GM23338 (cell line): ENCODE measurements at regions not wholly inside any gene's neighbourhood (a gene's known extent, or its start where the extent isn't known, plus 50 kb on each side); places are given as distances from the start of the nearest gene placed in this dataset.

Source experiments
- ATAC-seq: fragments of 200-7000 bp; cut with Tn5 transposase; 3 replicates; pipeline ENCODE4 v1.9.1; 2020
- DNase-seq: peaks from one replicate; pipeline ENCODE4 v3.0.0-alpha.2; 2015; ENCODE audit warnings: low spot score
- H2AFZ ChIP-seq: fragments of 200-600 bp; sonication (generic); 2 replicates; pipeline ENCODE4 v1.8.0; 2016; ENCODE audit warnings: antibody characterized with exemption, mild to moderate bottlenecking, moderate library complexity
- H3F3A ChIP-seq: fragments of 200-600 bp; sonication (generic); replicated peaks from 2 replicates; pipeline ENCODE4 v1.8.0; 2017; ENCODE audit warnings: antibody characterized with exemption, mixed run types, low read depth
- H3K27ac ChIP-seq: fragments of 200-600 bp; sonication (generic); 2 replicates; pipeline ENCODE4 v1.6.1; 2016; ENCODE audit warnings: low read depth
- H3K27me3 ChIP-seq: fragments of 200-600 bp; sonication (generic); 2 replicates; pipeline ENCODE4 v1.8.0; 2016; ENCODE audit warnings: mild to moderate bottlenecking, mixed run types, moderate library complexity; ENCODE audit not compliant: insufficient read depth
- H3K36me3 ChIP-seq: fragments of 200-600 bp; sonication (generic); 2 replicates; pipeline ENCODE4 v1.8.0; 2016; ENCODE audit warnings: mild to moderate bottlenecking; ENCODE audit not compliant: insufficient read depth
- H3K4me1 ChIP-seq: fragments of 200-600 bp; sonication (generic); 2 replicates; pipeline ENCODE4 v1.8.0; 2016; ENCODE audit warnings: mild to moderate bottlenecking, moderate library complexity; ENCODE audit not compliant: insufficient read depth
- H3K4me2 ChIP-seq: fragments of 200-600 bp; sonication (generic); 2 replicates; pipeline ENCODE4 v1.7.1; 2017; ENCODE audit warnings: mixed run types
- H3K4me3 ChIP-seq: fragments of 200-600 bp; sonication (generic); 2 replicates; pipeline ENCODE4 v1.6.1; 2016; ENCODE audit warnings: mixed run types
- H3K79me2 ChIP-seq: fragments of 200-600 bp; sonication (generic); replicated peaks from 2 replicates; pipeline ENCODE4 v1.8.0; 2017; ENCODE audit warnings: mild to moderate bottlenecking; ENCODE audit not compliant: insufficient read depth
- H3K9me2 ChIP-seq: fragments of 200-600 bp; sonication (generic); 2 replicates; pipeline ENCODE4 v1.8.0; 2017; ENCODE audit not compliant: insufficient read depth
- H4K20me1 ChIP-seq: fragments of 200-600 bp; sonication (generic); replicated peaks from 2 replicates; pipeline ENCODE4 v1.8.0; 2017; ENCODE audit warnings: mild to moderate bottlenecking; ENCODE audit not compliant: insufficient read depth
- H3K27ac Mint-ChIP-seq: 2 replicates; pipeline ENCODE4 v1.8.0; 2020; ENCODE audit warnings: inconsistent platforms, mild to moderate bottlenecking, moderate library complexity, mixed read lengths
- H3K27me3 Mint-ChIP-seq: 3 replicates; pipeline ENCODE4 v1.8.0; 2022; ENCODE audit warnings: low read depth, mild to moderate bottlenecking, moderate library complexity, mixed read lengths, inconsistent platforms; ENCODE audit not compliant: insufficient read depth, poor library complexity
- H3K36me3 Mint-ChIP-seq: 3 replicates; pipeline ENCODE4 v1.8.0; 2021; ENCODE audit warnings: low read depth, mild to moderate bottlenecking, inconsistent platforms, moderate library complexity, mixed read lengths
- H3K4me1 Mint-ChIP-seq: 3 replicates; pipeline ENCODE4 v1.8.0; 2020; ENCODE audit warnings: mild to moderate bottlenecking, inconsistent platforms, mixed read lengths
- H3K4me3 Mint-ChIP-seq: 3 replicates; pipeline ENCODE4 v1.8.0; 2021; ENCODE audit warnings: moderate library complexity, mild to moderate bottlenecking, inconsistent platforms, mixed read lengths
- H3K9me3 Mint-ChIP-seq: 3 replicates; pipeline ENCODE4 v1.8.0; 2020; ENCODE audit warnings: moderate library complexity, mild to moderate bottlenecking, inconsistent platforms, mixed read lengths
- CREB1 ChIP-seq: fragments of 250-450 bp; sonication (Bioruptor Pico); IDR thresholded peaks from 2 replicates; pipeline ENCODE4 v1.5.0; 2020; ENCODE audit warnings: low read depth, mild to moderate bottlenecking, moderate library complexity
- ETS1 ChIP-seq: IDR thresholded peaks from 2 replicates; pipeline ENCODE4 v1.6.1; 2016; ENCODE audit warnings: antibody characterized with exemption
- EZH2 ChIP-seq: fragments of 200-600 bp; sonication (generic); IDR thresholded peaks from one replicate; pipeline ENCODE4 v1.8.0; 2017; ENCODE audit warnings: antibody characterized with exemption, mild to moderate bottlenecking, low read depth; ENCODE audit not compliant: unreplicated experiment
- EZH2phosphoT487 ChIP-seq: fragments of 200-600 bp; sonication (generic); IDR thresholded peaks from one replicate; pipeline ENCODE4 v1.8.1; 2018; ENCODE audit warnings: antibody characterized with exemption; ENCODE audit not compliant: unreplicated experiment
- JUNB ChIP-seq: IDR thresholded peaks from one replicate; pipeline ENCODE4 v1.6.1; 2016; ENCODE audit warnings: antibody characterized with exemption; ENCODE audit not compliant: unreplicated experiment
- POLR2AphosphoS5 ChIP-seq: IDR thresholded peaks from 2 replicates; pipeline ENCODE4 v1.6.1; 2016; ENCODE audit warnings: antibody characterized with exemption, low read depth
- STAT1 ChIP-seq: IDR thresholded peaks from one replicate; pipeline ENCODE4 v1.6.1; 2016; ENCODE audit warnings: antibody characterized with exemption; ENCODE audit not compliant: unreplicated experiment
- ZNF114 ChIP-seq: fragments of 250-450 bp; sonication (Bioruptor Pico); IDR thresholded peaks from 2 replicates; pipeline ENCODE4 v1.5.0; 2020; ENCODE audit warnings: mild to moderate bottlenecking, moderate library complexity
- ZNF331 ChIP-seq: fragments of 250-450 bp; sonication (Bioruptor Pico); IDR thresholded peaks from 2 replicates; pipeline ENCODE4 v1.5.0; 2020; ENCODE audit warnings: low read depth, mild to moderate bottlenecking, moderate library complexity
- ZNF462 ChIP-seq: fragments of 250-450 bp; sonication (Bioruptor Pico); IDR thresholded peaks from 2 replicates; pipeline ENCODE4 v1.5.0; 2020; ENCODE audit warnings: mild to moderate bottlenecking, moderate library complexity

DNA sequence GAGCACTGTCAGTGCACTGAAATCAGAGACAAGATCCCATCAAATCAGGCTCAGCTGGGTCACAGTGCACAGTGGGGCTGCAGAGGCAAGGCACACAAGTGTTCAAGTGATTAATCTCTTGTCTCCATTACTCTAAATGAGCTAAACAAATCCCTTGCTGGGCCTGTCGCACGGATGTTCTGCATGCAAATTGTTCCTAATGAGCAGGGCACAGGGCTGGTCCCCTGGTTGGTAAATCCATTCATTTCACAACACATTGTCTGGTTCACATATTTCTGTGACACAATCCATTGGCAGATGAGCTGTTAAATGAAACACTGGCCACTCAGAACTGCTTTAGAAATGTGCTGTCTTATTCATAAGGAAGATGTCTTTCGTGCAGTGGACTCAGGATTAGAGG lies 167.9 kb upstream of the BRINP1 start (continued):
- TF ChIP-seq ZNF462 (CRISPR knock-in tag) = no peak
- TF ChIP-seq STAT1 = no peak
- no peak for TF ChIP-seq POLR2AphosphoS5
- TF ChIP-seq ZNF114 (CRISPR knock-in tag) = no peak
- no peak for TF ChIP-seq ZNF331
- TF ChIP-seq CREB1 (CRISPR knock-in tag) = no peak
- no peak for TF ChIP-seq EZH2

- H3K27me3 ChIP-seq = no peaks in the 10 kb centered on the region
- no peaks in the 10 kb centered on the region for H3K79me2 ChIP-seq
- no peaks in the 10 kb centered on the region for H3K9me3 Mint-ChIP-seq
- peaks cover 16% of the 10 kb centered on the region for H3K4me1 ChIP-seq
- H3K4me3 Mint-ChIP-seq = no peak overlapping the region
- H3K4me3 ChIP-seq = no peak overlapping the region
- H2AFZ ChIP-seq = peak overlapping the region; percentile 57
- H3K36me3 Mint-ChIP-seq = no peaks in the 10 kb centered on the region
- no peaks in the 10 kb centered on the region for H3K9me2 ChIP-seq
- H3K27me3 Mint-ChIP-seq = no peaks in the 10 kb centered on the region
- no peaks in the 10 kb centered on the region for H4K20me1 ChIP-seq
- peaks cover 6% of the 10 kb centered on the region; the same call in 2 of the 3 replicates for H3K4me1 Mint-ChIP-seq
- H3K27ac ChIP-seq = no peak overlapping the region
- peak; percentile 42 for ATAC-seq
- H3K27ac Mint-ChIP-seq = no peak overlapping the region
- H3F3A ChIP-seq = no peaks in the 10 kb centered on the region
- H3K36me3 ChIP-seq = no peaks in the 10 kb centered on the region
- H3K4me2 ChIP-seq = peak overlapping the region; percentile 59; the same call in 1 of the 2 replicates
- DNase-seq = peak; percentile 24
- TF ChIP-seq ETS1 (no peak), EZH2phosphoT487 (no peak), CREB1 (CRISPR knock-in tag) (no peak), JUNB (no peak), ZNF462 (CRISPR knock-in tag) (no peak)
Measured at GRCh38 chr9:119533504-119533903, 164.3 kb upstream of the BRINP1 start.
